Stomach smooth muscle (tissue), 2 donors: ENCODE measurements at regions not wholly inside any gene's neighbourhood (a gene's known extent, or its start where the extent isn't known, plus 50 kb on each side); places are given as distances from the start of the nearest gene placed in this dataset.

Experiments
- H3K27ac ChIP-seq: one replicate; pipeline ENCODE4 v1.7.0; 2013; ENCODE audit warnings: mild to moderate bottlenecking, low read length, inconsistent platforms
- H3K27me3 ChIP-seq, 2 donors: one replicate each; pipeline ENCODE4 v1.7.0; 2013; ENCODE audit warnings: low read length in 2 of 2; ENCODE audit not compliant: insufficient read depth in 2 of 2, control insufficient read depth in 1 of 2
- H3K36me3 ChIP-seq, 2 donors: one replicate each; pipeline ENCODE4 v1.7.0; 2013; ENCODE audit warnings: low read length in 2 of 2; ENCODE audit not compliant: control insufficient read depth in 2 of 2, insufficient read depth in 2 of 2
- H3K4me1 ChIP-seq: one replicate; pipeline ENCODE4 v1.7.0; 2013; ENCODE audit warnings: low read length; ENCODE audit not compliant: control insufficient read depth, insufficient read depth
- H3K4me3 ChIP-seq, 2 donors: one replicate each; pipeline ENCODE4 v1.7.0; 2013; ENCODE audit warnings: low read length in 2 of 2
- H3K9ac ChIP-seq, 2 donors: one replicate each; pipeline ENCODE4 v1.7.0; 2013; ENCODE audit warnings: low read length in 2 of 2, mild to moderate bottlenecking in 1 of 2
- H3K9me3 ChIP-seq, 2 donors: one replicate each; pipeline ENCODE4 v1.7.0; 2013; ENCODE audit warnings: low read length in 2 of 2; ENCODE audit not compliant: control insufficient read depth in 2 of 2
- donor health status: healthy.
- donor health status: Pancreatic carcinoma.

- H3K27ac ChIP-seq = no peak overlapping the region
Measured at GRCh38 chr13:61039302-61039701, 376.3 kb downstream of the PCDH20 start.

GRCh38 chr13:61036715-61037114 is 378.9 kb downstream of the PCDH20 start:
- H3K4me1 ChIP-seq = no peaks in the 10 kb centered on the region
- no peak overlapping the region for H3K4me3 ChIP-seq
- H3K36me3 ChIP-seq = no peaks in the 10 kb centered on the region
- H3K27me3 ChIP-seq = no peaks in the 10 kb centered on the region
- H3K27ac ChIP-seq = no peak overlapping the region
- H3K9ac ChIP-seq = no peak overlapping the region
- H3K9me3 ChIP-seq = no peaks in the 10 kb centered on the region

More at GRCh38 chr13:61039302-61039701, 376.3 kb downstream of the PCDH20 start:
- H3K4me3 ChIP-seq = no peak overlapping the region
- no peaks in the 10 kb centered on the region for H3K9me3 ChIP-seq
- no peak overlapping the region for H3K9ac ChIP-seq
- H3K4me1 ChIP-seq = no peaks in the 10 kb centered on the region
- H3K27me3 ChIP-seq = no peaks in the 10 kb centered on the region
- H3K36me3 ChIP-seq = no peaks in the 10 kb centered on the region

GRCh38 chr13:61030445-61030844 is 385.2 kb downstream of the PCDH20 start:
- H3K9me3 ChIP-seq = no peaks in the 10 kb centered on the region
- no peak overlapping the region for H3K4me3 ChIP-seq
- H3K9ac ChIP-seq = no peak overlapping the region

GRCh38 chr13:61029064-61029463 is 386.6 kb downstream of the PCDH20 start:
- Histone ChIP-seq H3K27ac (no peak overlapping the region), H3K27me3 (no peaks in the 10 kb centered on the region), H3K9me3 (no peaks in the 10 kb centered on the region), H3K9ac (no peak overlapping the region), H3K4me1 (no peaks in the 10 kb centered on the region), H3K4me3 (no peak overlapping the region), H3K36me3 (no peaks in the 10 kb centered on the region)

More at GRCh38 chr13:61030445-61030844, 385.2 kb downstream of the PCDH20 start:
- Histone ChIP-seq H3K27ac (no peak overlapping the region), H3K27me3 (no peaks in the 10 kb centered on the region), H3K36me3 (no peaks in the 10 kb centered on the region), H3K4me1 (no peaks in the 10 kb centered on the region)

- Histone ChIP-seq H3K9me3 (no peaks in the 10 kb centered on the region), H3K27me3 (no peaks in the 10 kb centered on the region), H3K4me1 (no peaks in the 10 kb centered on the region), H3K4me3 (no peak overlapping the region), H3K27ac (no peak overlapping the region), H3K36me3 (no peaks in the 10 kb centered on the region), H3K9ac (no peak overlapping the region)
Measured at GRCh38 chr13:61024046-61024445, 391.6 kb downstream of the PCDH20 start.

- H3K27me3 ChIP-seq = no peaks in the 10 kb centered on the region
- no peaks in the 10 kb centered on the region for H3K9me3 ChIP-seq
- no peaks in the 10 kb centered on the region for H3K36me3 ChIP-seq
- no peak overlapping the region for H3K9ac ChIP-seq
- no peak overlapping the region for H3K27ac ChIP-seq
- no peaks in the 10 kb centered on the region for H3K4me1 ChIP-seq
- no peak overlapping the region for H3K4me3 ChIP-seq
Measured at GRCh38 chr13:61021838-61022237, 393.8 kb downstream of the PCDH20 start.

- no peaks in the 10 kb centered on the region for H3K9me3 ChIP-seq
- no peaks in the 10 kb centered on the region for H3K4me1 ChIP-seq
- no peak overlapping the region for H3K27ac ChIP-seq
- no peaks in the 10 kb centered on the region for H3K27me3 ChIP-seq
- H3K9ac ChIP-seq = no peak overlapping the region
- no peaks in the 10 kb centered on the region for H3K36me3 ChIP-seq
- H3K4me3 ChIP-seq = no peak overlapping the region
Measured at GRCh38 chr13:61013796-61014195, 401.9 kb downstream of the PCDH20 start.

- Histone ChIP-seq H3K9ac (no peak overlapping the region), H3K4me1 (no peaks in the 10 kb centered on the region), H3K27ac (no peak overlapping the region), H3K36me3 (no peaks in the 10 kb centered on the region), H3K27me3 (no peaks in the 10 kb centered on the region), H3K4me3 (no peak overlapping the region), H3K9me3 (peaks cover 0 to 2% of the 10 kb centered on the region in 2 donors)
Measured at GRCh38 chr13:61010358-61010757, 405.3 kb downstream of the PCDH20 start.

GRCh38 chr13:61002686-61003085 is 413.0 kb downstream of the PCDH20 start:
- no peaks in the 10 kb centered on the region for H3K36me3 ChIP-seq
- H3K9ac ChIP-seq = no peak overlapping the region
- H3K27ac ChIP-seq = no peak overlapping the region
- H3K27me3 ChIP-seq = no peaks in the 10 kb centered on the region
- no peak overlapping the region for H3K4me3 ChIP-seq
- H3K9me3 ChIP-seq = peaks cover 0 to 2% of the 10 kb centered on the region in 2 donors
- H3K4me1 ChIP-seq = no peaks in the 10 kb centered on the region

GRCh38 chr13:60990032-60990733 is 425.5 kb downstream of the PCDH20 start:
- Histone ChIP-seq H3K36me3 (no peaks in the 10 kb centered on the region), H3K9ac (no peak overlapping the region), H3K9me3 (no peaks in the 10 kb centered on the region), H3K4me3 (no peak overlapping the region), H3K27ac (no peak overlapping the region), H3K27me3 (no peaks in the 10 kb centered on the region), H3K4me1 (no peaks in the 10 kb centered on the region)

- no peak overlapping the region for H3K27ac ChIP-seq
- H3K4me3 ChIP-seq = no peak overlapping the region
- H3K27me3 ChIP-seq = no peaks in the 10 kb centered on the region
- H3K9ac ChIP-seq = no peak overlapping the region
- H3K9me3 ChIP-seq = no peaks in the 10 kb centered on the region
- no peaks in the 10 kb centered on the region for H3K4me1 ChIP-seq
- H3K36me3 ChIP-seq = no peaks in the 10 kb centered on the region
Measured at GRCh38 chr13:60986301-60986700, 429.3 kb downstream of the PCDH20 start.
